ENCODE measurements at regions not wholly inside any gene's neighbourhood (a gene's known extent, or its start where the extent isn't known, plus 50 kb on each side); places are given as distances from the start of the nearest gene placed in this dataset.
"Not testable (repeated sequence)": the region's sequence is repeated elsewhere in the genome, so short reads cannot be mapped to it uniquely, and the experiment has no call there.

GRCh38 chr17:20927308-20927977 is 115.4 kb downstream of the USP22 start:
- Histone ChIP-seq H3K9me3 (replicated peaks; ENCODE audit: insufficient read depth, low read length) (no peaks in the 10 kb centered on the region), H4K20me1 (ENCODE audit: insufficient read depth, low read length) (no peaks in the 10 kb centered on the region), H3K9ac (ENCODE audit: low read length) (no peak overlapping the region), H3K9me2 (replicated peaks; ENCODE audit: insufficient read depth, low read length) (no peaks in the 10 kb centered on the region), H3K4me2 (ENCODE audit: low read depth, low read length) (no peak overlapping the region), H3K4me3 (ENCODE audit: low read length) (no peak overlapping the region), H3K27me3 (replicated peaks; ENCODE audit: insufficient read depth, low read length) (no peaks in the 10 kb centered on the region), H3K79me2 (ENCODE audit: low read length) (no peaks in the 10 kb centered on the region), H3K27ac (ENCODE audit: low read length) (no peak overlapping the region), H3K36me3 (replicated peaks; ENCODE audit: insufficient read depth, low read length) (no peaks in the 10 kb centered on the region), H3K4me1 (ENCODE audit: low read length) (peaks cover 5% of the 10 kb centered on the region; the same call in 1 of the 2 replicates), H3F3A (ENCODE audit: insufficient read depth, low read length) (no peaks in the 10 kb centered on the region), H2AFZ (ENCODE audit: low read length) (no peak overlapping the region)
- DNase-seq, result no peak
- TF ChIP-seq EZH2phosphoT487 (IDR thresholded peaks at IDR 0.05; ENCODE audit: low read length) (no peak), EZH2 (optimal IDR thresholded peaks at IDR 0.05; ENCODE audit: low read depth, low read length) (no peak), CTCF (IDR thresholded peaks at IDR 0.05; ENCODE audit: low read length) (no peak)

DNA sequence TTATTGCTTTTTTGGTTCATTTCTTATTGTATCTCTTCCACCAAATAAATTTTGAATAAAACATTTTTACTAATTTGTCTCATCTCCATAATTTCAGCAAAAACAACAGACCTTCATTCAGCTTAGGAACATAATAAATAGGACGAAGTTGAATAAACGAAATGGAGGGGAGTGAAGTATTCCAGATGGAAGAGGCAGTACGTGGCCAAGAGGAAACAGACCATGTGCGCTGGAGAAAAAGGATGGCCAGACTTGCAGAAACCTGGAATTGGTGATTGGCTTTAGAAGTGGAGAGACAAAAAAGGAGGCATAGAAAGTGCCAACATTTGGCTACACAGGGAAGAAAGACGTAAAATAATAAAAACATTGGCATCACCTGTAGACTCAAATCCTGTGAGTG is 113.5 kb downstream of the USP22 start:
- no peak for DNase-seq
- Histone ChIP-seq H3K79me2 (ENCODE audit: low read length) (no peaks in the 10 kb centered on the region), H3K27me3 (replicated peaks; ENCODE audit: insufficient read depth, low read length) (no peaks in the 10 kb centered on the region), H4K20me1 (ENCODE audit: insufficient read depth, low read length) (no peaks in the 10 kb centered on the region), H3K4me1 (ENCODE audit: low read length) (peaks cover 5% of the 10 kb centered on the region; the same call in 1 of the 2 replicates), H3F3A (ENCODE audit: insufficient read depth, low read length) (no peaks in the 10 kb centered on the region), H3K27ac (ENCODE audit: low read length) (no peak overlapping the region), H3K9ac (ENCODE audit: low read length) (no peak overlapping the region), H3K9me2 (replicated peaks; ENCODE audit: insufficient read depth, low read length) (no peaks in the 10 kb centered on the region), H3K9me3 (replicated peaks; ENCODE audit: insufficient read depth, low read length) (no peaks in the 10 kb centered on the region), H3K4me3 (ENCODE audit: low read length) (no peak overlapping the region), H3K4me2 (ENCODE audit: low read depth, low read length) (no peak overlapping the region), H3K36me3 (replicated peaks; ENCODE audit: insufficient read depth, low read length) (no peaks in the 10 kb centered on the region), H2AFZ (ENCODE audit: low read length) (no peak overlapping the region)
- TF ChIP-seq EZH2 (optimal IDR thresholded peaks at IDR 0.05; ENCODE audit: low read depth, low read length), result no peak
- no peak for TF ChIP-seq EZH2phosphoT487 (IDR thresholded peaks at IDR 0.05; ENCODE audit: low read length)
- no peak for TF ChIP-seq CTCF (IDR thresholded peaks at IDR 0.05; ENCODE audit: low read length)

DNA sequence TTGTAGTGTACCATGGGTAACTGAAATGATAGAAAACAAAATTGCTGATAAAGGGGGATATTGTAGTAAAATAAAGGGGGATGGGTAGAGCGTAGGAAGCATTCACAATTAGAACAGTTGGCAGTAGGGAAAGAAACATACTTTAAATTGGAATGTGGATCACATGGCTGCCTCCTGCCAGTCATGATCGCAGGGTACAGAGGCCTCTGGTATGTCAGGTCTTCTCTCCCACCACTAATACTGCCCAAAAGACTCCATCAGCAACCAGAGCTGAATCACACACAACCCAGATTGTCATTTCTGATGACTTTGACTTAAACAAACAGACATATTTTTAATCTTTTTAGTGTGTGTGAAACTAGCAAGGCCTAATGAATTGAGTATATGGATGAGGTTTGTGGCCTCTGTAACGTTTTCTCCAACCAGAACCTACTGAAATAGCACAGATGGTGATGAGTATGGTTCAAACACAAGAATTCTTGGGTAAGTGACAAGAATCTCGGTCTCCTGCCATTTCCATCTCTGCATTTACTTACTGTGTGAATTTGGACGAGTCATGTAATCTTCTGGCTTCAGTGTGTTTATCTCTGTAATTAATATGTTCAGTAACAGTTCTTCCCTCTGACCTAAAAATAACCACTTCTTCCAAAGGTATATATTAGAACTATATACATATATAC is 112.6 kb downstream of the USP22 start:
- H3K4me3 ChIP-seq (ENCODE audit: low read length), result no peak overlapping the region
- no peaks in the 10 kb centered on the region for H3K27me3 ChIP-seq (replicated peaks; ENCODE audit: insufficient read depth, low read length)
- H3K36me3 ChIP-seq (replicated peaks; ENCODE audit: insufficient read depth, low read length), result no peaks in the 10 kb centered on the region
- TF ChIP-seq EZH2phosphoT487 (IDR thresholded peaks at IDR 0.05; ENCODE audit: low read length) (no peak), EZH2 (optimal IDR thresholded peaks at IDR 0.05; ENCODE audit: low read depth, low read length) (no peak), CTCF (IDR thresholded peaks at IDR 0.05; ENCODE audit: low read length) (no peak)
- DNase-seq, result no peak
- no peak overlapping the region for H3K9ac ChIP-seq (ENCODE audit: low read length)
- H3K9me2 ChIP-seq (replicated peaks; ENCODE audit: insufficient read depth, low read length), result no peaks in the 10 kb centered on the region
- H3K79me2 ChIP-seq (ENCODE audit: low read length), result no peaks in the 10 kb centered on the region
- no peaks in the 10 kb centered on the region for H3F3A ChIP-seq (ENCODE audit: insufficient read depth, low read length)
- no peak overlapping the region for H3K27ac ChIP-seq (ENCODE audit: low read length)
- H3K4me1 ChIP-seq (ENCODE audit: low read length), result peaks cover 5% of the 10 kb centered on the region; the same call in 1 of the 2 replicates
- H4K20me1 ChIP-seq (ENCODE audit: insufficient read depth, low read length), result no peaks in the 10 kb centered on the region
- H3K4me2 ChIP-seq (ENCODE audit: low read depth, low read length), result no peak overlapping the region
- H2AFZ ChIP-seq (ENCODE audit: low read length), result no peak overlapping the region
- H3K9me3 ChIP-seq (replicated peaks; ENCODE audit: insufficient read depth, low read length), result no peaks in the 10 kb centered on the region

GRCh38 chr17:20933040-20933439 is 109.8 kb downstream of the USP22 start:
- not testable (repeated sequence) for H3K79me2 ChIP-seq (ENCODE audit: low read length)

More at GRCh38 chr17:20933040-20933439, 109.8 kb downstream of the USP22 start:
- not testable (repeated sequence) for H3K4me1 ChIP-seq (ENCODE audit: low read length); H3K9me2 ChIP-seq (replicated peaks; ENCODE audit: insufficient read depth, low read length); H3K9ac ChIP-seq (ENCODE audit: low read length); H3K4me2 ChIP-seq (ENCODE audit: low read depth, low read length); H4K20me1 ChIP-seq (ENCODE audit: insufficient read depth, low read length); H3K9me3 ChIP-seq (replicated peaks; ENCODE audit: insufficient read depth, low read length); H3K27ac ChIP-seq (ENCODE audit: low read length); H3F3A ChIP-seq (ENCODE audit: insufficient read depth, low read length); H3K36me3 ChIP-seq (replicated peaks; ENCODE audit: insufficient read depth, low read length); DNase-seq; H3K4me3 ChIP-seq (ENCODE audit: low read length); H2AFZ ChIP-seq (ENCODE audit: low read length); H3K27me3 ChIP-seq (replicated peaks; ENCODE audit: insufficient read depth, low read length)

All from MM.1S (cell line).